ENCODE measurements at regions not wholly inside any gene's neighbourhood (a gene's known extent, or its start where the extent isn't known, plus 50 kb on each side); places are given as distances from the start of the nearest gene placed in this dataset. TPM values are rescaled to one million over a fixed set of nuclear protein-coding genes. Genes with fewer than 3 reads are reported as not detected.

DNA sequence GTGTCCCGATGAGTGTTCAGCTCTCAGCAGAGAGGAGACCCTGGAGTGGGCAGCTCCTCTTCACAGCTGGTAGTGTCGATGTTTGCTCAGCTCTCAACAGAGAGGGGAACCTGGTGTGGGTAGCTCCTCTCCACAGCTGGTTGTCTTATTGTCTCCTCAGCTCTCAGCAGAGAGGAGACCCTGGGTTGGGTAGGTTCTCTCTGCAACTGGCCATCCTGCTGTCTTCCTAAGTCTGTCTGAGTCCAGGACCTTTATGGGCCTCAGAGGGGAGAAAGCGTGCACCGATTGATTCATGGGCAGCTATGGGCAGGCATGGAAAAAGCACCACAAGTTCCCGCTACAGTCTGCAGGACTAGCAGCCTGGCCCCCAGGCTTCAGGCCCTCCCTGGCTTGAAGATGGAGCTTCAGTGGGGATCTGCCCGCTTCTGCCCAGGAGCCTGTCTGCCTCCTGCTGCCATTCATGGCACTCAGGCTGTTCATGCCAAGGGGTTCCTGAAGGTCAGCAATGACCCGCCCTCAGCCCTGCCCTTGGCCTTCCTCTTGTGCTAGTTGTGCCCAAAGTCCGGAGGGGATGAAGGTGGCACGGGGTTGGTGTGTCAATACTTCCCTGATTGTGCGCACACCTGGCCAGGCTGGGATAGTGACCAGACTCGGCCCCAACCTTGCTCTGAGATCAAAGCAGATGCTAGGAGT is 224.2 kb downstream of the KCNC2 start:
- DNase-seq (ENCODE audit: low spot score) (no peak), ATAC-seq (ENCODE audit: low FRiP score) (no peak)
- TF ChIP-seq, protein P1, sequence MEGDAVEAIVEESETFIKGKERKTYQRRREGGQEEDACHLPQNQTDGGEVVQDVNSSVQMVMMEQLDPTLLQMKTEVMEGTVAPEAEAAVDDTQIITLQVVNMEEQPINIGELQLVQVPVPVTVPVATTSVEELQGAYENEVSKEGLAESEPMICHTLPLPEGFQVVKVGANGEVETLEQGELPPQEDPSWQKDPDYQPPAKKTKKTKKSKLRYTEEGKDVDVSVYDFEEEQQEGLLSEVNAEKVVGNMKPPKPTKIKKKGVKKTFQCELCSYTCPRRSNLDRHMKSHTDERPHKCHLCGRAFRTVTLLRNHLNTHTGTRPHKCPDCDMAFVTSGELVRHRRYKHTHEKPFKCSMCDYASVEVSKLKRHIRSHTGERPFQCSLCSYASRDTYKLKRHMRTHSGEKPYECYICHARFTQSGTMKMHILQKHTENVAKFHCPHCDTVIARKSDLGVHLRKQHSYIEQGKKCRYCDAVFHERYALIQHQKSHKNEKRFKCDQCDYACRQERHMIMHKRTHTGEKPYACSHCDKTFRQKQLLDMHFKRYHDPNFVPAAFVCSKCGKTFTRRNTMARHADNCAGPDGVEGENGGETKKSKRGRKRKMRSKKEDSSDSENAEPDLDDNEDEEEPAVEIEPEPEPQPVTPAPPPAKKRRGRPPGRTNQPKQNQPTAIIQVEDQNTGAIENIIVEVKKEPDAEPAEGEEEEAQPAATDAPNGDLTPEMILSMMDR (IDR thresholded peaks at IDR 0.05), result no peak

DNA sequence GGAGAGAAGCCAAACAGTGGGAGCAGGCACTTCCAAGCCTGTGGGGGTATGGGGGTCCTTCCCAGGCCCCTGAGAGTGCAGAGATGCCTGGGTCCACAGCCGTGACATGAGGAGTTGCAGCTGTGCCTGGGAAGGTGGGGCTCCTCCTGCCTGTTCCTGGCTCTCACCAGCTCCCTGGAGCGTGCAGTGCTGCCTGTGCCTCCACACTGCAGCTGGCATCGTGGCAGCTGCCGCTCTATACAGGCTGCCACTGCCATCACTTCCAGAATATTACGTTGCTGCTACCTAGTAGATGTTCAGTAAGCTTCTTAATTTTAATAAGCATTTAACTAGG is 223.7 kb downstream of the KCNC2 start:
- no peak for DNase-seq (ENCODE audit: low spot score)
- TF ChIP-seq, protein P1 (IDR thresholded peaks at IDR 0.05), result no peak
- no peak for ATAC-seq (ENCODE audit: low FRiP score)

DNA sequence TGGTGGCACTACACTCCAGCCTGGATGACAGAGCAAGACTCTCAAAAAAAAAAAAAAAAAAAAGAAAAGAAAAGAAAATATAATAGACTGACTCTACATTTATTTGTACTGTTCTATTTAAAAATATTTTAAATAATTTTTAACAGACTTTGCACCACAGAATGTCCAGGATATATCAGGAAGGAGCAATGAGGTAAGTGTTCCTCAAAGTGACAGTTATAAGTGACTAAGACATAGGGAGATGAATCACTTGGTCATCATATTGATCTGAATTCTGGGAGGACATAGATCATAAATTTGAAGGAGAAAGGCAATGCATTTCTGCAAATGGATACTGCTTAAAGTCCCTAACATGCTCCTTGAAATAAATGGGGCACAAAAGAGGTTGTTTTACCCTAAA is 221.5 kb downstream of the KCNC2 start:
- TF ChIP-seq, protein P1 (IDR thresholded peaks at IDR 0.05), result no peak
- DNase-seq (ENCODE audit: low spot score) (no peak), ATAC-seq (ENCODE audit: low FRiP score) (no peak)

Small RNA genes in the stretch of these regions (small RNA-seq; reads per million reads assigned to genes)
- gene AC123904.2, result not detected
